GM19238 (cell line): ENCODE measurements at regions not wholly inside any gene's neighbourhood (a gene's known extent, or its start where the extent isn't known, plus 50 kb on each side); places are given as distances from the start of the nearest gene placed in this dataset.
"Not testable (repeated sequence)": the region's sequence is repeated elsewhere in the genome, so short reads cannot be mapped to it uniquely, and the experiment has no call there.

Source experiments
- DNase-seq: peaks from one replicate; pipeline ENCODE4 v3.0.0; 2011; ENCODE audit warnings: low spot score; ENCODE audit not compliant: insufficient read length

GRCh38 chr5:113719549-113719948 lies 206.1 kb downstream of the YTHDC2 start:
- no peak for DNase-seq

GRCh38 chr5:113721171-113721570 lies 207.7 kb downstream of the YTHDC2 start:
- no peak for DNase-seq

GRCh38 chr5:113723021-113723420 lies 209.5 kb downstream of the YTHDC2 start:
- DNase-seq, result no peak

- DNase-seq, result no peak
Measured at GRCh38 chr5:113735751-113736150, 222.3 kb downstream of the YTHDC2 start.

GRCh38 chr5:113742176-113742575 lies 228.7 kb downstream of the YTHDC2 start:
- DNase-seq, result no peak

GRCh38 chr5:113742639-113743038 lies 229.1 kb downstream of the YTHDC2 start:
- DNase-seq, result no peak

- DNase-seq, result no peak
Measured at GRCh38 chr5:113748403-113748802, 234.9 kb downstream of the YTHDC2 start.

- DNase-seq, result no peak
Measured at GRCh38 chr5:113749334-113749733, 235.8 kb downstream of the YTHDC2 start.

- DNase-seq, result not testable (repeated sequence)
Measured at GRCh38 chr5:113753182-113753581, 239.7 kb downstream of the YTHDC2 start.

- no peak for DNase-seq
Measured at GRCh38 chr5:113755516-113755915, 242.0 kb downstream of the YTHDC2 start.

- no peak for DNase-seq
Measured at GRCh38 chr5:113757508-113757907, 244.0 kb downstream of the YTHDC2 start.

- no peak for DNase-seq
Measured at GRCh38 chr5:113759505-113759904, 246.0 kb downstream of the YTHDC2 start.

- DNase-seq, result no peak
Measured at GRCh38 chr5:113760486-113760885, 247.0 kb downstream of the YTHDC2 start.

GRCh38 chr5:113761594-113761993 lies 248.1 kb downstream of the YTHDC2 start:
- no peak for DNase-seq

GRCh38 chr5:113764382-113764781 lies 250.9 kb downstream of the YTHDC2 start:
- no peak for DNase-seq

- DNase-seq, result not testable (repeated sequence)
Measured at GRCh38 chr5:113766827-113767226, 253.3 kb downstream of the YTHDC2 start.

GRCh38 chr5:113770648-113771047 lies 257.2 kb downstream of the YTHDC2 start:
- DNase-seq, result no peak

- no peak for DNase-seq
Measured at GRCh38 chr5:113771483-113771882, 258.0 kb downstream of the YTHDC2 start.

- DNase-seq, result no peak
Measured at GRCh38 chr5:113776168-113776567, 262.7 kb downstream of the YTHDC2 start.

GRCh38 chr5:113776832-113777525 lies 263.5 kb downstream of the YTHDC2 start:
- DNase-seq, result no peak

GRCh38 chr5:113778147-113778546 lies 264.7 kb downstream of the YTHDC2 start:
- DNase-seq, result no peak

GRCh38 chr5:113788141-113788655 lies 274.7 kb downstream of the YTHDC2 start:
- no peak for DNase-seq

GRCh38 chr5:113789769-113790168 lies 276.3 kb downstream of the YTHDC2 start:
- DNase-seq, result no peak
